ENCODE measurements at regions not wholly inside any gene's neighbourhood (a gene's known extent, or its start where the extent isn't known, plus 50 kb on each side); places are given as distances from the start of the nearest gene placed in this dataset.
"Not testable (repeated sequence)": the region's sequence is repeated elsewhere in the genome, so short reads cannot be mapped to it uniquely, and the experiment has no call there.

- intact Hi-C loops (cut with DNase I), result no loop called here
Measured at GRCh38 chr20:24418731-24419130, 50.7 kb upstream of the SYNDIG1 start.

DNA sequence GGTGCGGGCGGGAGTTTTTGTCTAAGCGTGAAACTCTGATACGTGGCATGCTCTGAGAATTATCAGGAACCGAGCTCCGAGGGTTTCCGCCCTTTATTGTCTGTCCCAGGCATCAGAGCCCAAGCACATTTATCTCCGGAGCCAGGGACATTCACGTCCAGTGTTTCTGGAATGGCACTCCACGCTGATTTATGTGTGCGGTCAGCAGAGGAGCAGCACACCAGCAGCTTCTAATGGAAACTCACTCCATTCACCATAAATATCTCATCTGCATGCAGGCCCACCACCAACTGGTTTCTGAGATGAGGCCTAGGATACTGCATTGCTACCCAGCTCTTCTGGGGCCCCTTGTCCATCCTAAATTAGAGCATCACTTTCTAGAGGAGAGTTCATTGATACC is 51.9 kb upstream of the SYNDIG1 start:
- intact Hi-C loops (cut with DNase I), result no loop called here
- DNase-seq (ENCODE audit: low spot score), result no peak

More at GRCh38 chr20:24418731-24419130, 50.7 kb upstream of the SYNDIG1 start:
- no peak for DNase-seq (ENCODE audit: low spot score)

GRCh38 chr20:24415444-24415843 is 54.0 kb upstream of the SYNDIG1 start:
- intact Hi-C loops (cut with DNase I); DNase-seq (ENCODE audit: low spot score): not testable (repeated sequence)

DNA sequence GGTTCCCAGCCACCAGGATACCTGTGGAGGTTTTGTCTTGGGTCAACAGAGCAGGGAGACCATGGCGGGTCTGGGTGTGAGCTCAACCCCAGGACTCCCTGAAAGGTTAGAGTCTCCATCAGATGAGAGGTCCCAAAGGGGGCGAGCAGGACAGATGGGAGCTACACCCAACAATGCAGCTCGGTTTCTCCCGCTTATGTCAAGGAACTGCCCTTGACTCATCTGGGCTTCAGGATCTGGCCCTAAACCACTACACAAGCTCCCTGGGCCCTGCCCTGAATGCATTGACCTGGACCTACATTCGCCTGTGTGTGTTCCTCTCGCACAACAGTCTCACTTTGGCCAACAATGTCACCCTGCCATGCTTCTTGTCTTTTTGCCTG is 57.6 kb upstream of the SYNDIG1 start:
- intact Hi-C loops (cut with DNase I), result no loop called here

GRCh38 chr20:24411003-24411833 is 58.2 kb upstream of the SYNDIG1 start:
- intact Hi-C loops (cut with DNase I), result no loop called here
- DNase-seq (ENCODE audit: low spot score), result no peak

More for the DNA sequence above, 57.6 kb upstream of the SYNDIG1 start:
- DNase-seq (ENCODE audit: low spot score), result no peak

- intact Hi-C loops (cut with DNase I), result no loop called here
- DNase-seq (ENCODE audit: low spot score), result no peak
Measured at GRCh38 chr20:24407151-24407550, 62.3 kb upstream of the SYNDIG1 start.

DNA sequence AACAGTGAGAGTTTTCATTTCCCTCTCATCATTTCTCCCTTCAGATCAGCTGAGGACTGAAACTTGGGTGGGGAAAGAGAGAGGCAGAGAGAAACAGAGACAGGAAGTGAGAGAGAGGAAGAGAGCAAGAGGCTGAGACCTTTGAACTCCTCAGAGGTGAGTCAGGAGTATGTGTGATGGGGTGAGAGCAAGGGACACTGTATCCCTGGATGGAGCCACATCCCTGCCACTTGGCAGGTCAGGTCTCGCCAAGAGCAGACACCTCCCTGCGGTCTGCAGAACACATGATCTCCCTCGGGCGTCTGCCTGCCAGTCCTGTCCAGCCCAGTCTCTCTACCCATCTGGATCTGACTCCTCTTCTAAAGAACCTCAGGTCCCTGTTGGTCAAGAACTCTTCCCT is 62.7 kb upstream of the SYNDIG1 start:
- intact Hi-C loops (cut with DNase I), result no loop called here
- DNase-seq (ENCODE audit: low spot score), result no peak

DNA sequence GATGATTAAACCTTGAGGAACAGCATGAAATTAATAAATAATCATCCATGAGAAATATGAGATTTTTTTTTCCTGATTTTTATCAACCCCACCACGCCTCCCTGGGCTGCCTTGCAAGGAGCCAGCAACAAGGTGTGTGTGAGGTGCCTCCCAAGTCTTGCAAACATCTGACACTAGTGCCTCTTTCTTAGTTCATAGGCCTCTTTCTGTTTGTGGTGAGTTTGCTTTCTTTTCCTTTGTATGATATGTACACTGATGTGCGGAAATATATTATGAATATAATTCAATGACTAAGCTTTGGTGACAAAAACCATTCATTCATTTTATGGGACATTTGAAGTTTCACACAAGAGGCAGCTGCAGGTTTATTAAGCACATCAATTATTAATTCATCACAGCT is 63.2 kb upstream of the SYNDIG1 start:
- intact Hi-C loops (cut with DNase I), result no loop called here
- DNase-seq (ENCODE audit: low spot score), result no peak

DNA sequence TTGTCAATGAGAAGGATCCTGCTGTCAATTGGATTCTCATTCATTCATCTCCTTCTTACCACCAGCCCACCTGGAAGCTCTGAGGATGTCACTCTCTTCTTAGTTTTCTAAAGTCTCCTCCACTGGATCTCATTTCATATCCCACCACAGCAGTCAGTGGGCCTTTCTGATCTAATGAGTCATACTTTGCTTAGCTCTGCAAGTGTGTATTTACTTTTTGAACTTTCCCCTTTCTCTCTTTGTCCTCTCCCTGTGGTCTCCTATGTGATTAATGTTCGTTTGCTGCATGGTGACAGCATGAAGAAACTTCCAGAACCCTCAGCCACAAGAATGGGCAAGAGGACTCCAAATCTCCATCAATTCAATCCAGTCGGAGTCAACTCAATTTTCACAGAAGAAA is 63.6 kb upstream of the SYNDIG1 start:
- intact Hi-C loops (cut with DNase I), result no loop called here
- no peak for DNase-seq (ENCODE audit: low spot score)

DNA sequence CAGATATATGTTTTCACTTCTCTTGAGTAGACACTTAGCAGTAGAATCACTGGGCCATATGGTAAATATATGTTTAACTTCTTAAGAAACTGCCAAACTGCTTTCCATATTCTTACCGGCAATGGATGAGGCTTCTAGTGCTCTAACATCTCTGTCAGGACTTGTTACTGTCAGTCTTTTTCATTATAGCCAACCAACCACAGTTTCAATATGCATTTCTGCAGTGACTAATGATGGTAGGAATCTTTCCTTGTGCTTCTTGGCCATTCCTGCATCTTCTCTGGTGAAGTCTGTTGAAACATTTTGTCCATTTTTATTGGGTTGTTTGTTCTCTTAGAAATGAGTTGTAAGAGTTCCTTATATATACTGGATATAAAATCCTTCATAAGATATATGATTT is 66.0 kb upstream of the SYNDIG1 start:
- DNase-seq (ENCODE audit: low spot score), result no peak
- intact Hi-C loops (cut with DNase I), result no loop called here

DNA sequence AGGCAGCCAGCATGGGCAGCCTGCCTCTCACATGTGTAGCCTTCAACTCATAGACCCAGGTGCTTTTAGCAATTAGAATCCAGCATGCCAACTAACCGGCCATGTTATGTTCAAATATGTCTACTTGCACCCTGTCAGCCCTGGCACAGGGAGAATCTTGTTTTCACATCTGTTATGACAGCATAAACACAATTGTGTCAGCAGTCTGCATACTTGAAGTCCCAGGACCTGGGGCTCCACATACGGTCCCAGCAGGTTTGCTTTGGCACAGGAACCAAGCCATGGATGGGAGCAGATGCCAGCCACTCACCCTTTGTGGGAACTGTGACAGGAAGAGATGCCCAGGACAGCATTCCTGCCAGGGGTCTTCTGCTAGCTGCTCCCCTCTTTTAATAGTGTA is 67.2 kb upstream of the SYNDIG1 start:
- intact Hi-C loops (cut with DNase I), result no loop called here
- no peak for DNase-seq (ENCODE audit: low spot score)

DNA sequence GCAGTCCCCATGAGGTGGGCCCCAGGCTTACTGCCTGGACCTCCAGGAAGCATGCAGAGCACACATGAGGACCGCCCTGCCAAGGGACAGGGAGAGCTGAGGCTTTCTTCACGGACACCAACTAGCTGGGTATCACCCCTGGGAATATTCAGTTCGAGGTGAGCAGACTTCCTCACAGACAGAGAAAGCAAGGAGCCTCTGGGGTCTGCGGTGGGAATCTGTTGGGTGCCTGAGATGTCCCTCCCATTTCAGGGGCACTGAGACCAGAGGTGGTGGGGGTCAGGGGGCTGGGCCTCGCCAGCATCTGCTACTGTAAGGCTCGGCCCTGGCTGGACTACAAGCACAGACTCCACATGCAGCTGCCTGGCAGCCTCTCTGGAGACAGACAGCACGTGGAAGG is 74.3 kb upstream of the SYNDIG1 start:
- intact Hi-C loops (cut with DNase I), result loop anchor here in 1 of 2 donors (10.0 kb wide), 1 partner anchor 1610 kb away; no protein-coding TSS in a partner anchor
- DNase-seq (ENCODE audit: low spot score), result no peak

GRCh38 chr20:24393903-24394302 is 75.5 kb upstream of the SYNDIG1 start:
- intact Hi-C loops (cut with DNase I), result loop anchor here in 1 of 2 donors (10.0 kb wide), 1 partner anchor 1609 kb away; no protein-coding TSS in a partner anchor
- DNase-seq (ENCODE audit: low spot score), result no peak

DNA sequence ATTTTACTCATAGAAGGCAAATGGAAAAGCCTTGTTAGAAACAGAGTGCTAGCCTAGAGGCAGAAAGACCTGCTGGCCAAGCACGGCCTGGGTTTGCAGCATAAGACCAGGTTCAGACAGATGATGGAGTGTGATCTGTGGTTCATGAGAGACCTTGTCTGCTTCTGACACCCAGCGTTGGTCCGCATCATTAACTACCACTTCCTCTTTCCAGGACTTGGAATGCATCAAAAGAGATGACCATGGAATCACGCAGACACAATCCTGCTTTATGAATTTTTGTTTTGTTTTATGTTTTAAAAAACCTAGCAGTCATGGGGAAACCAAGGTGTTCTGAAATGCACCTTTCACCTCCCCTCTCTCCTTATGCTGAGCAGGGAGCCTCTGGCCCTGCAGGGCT is 76.8 kb upstream of the SYNDIG1 start:
- DNase-seq (ENCODE audit: low spot score), result no peak
- intact Hi-C loops (cut with DNase I), result loop anchor here in 1 of 2 donors (10.0 kb wide), 1 partner anchor 1608 kb away; no protein-coding TSS in a partner anchor

DNA sequence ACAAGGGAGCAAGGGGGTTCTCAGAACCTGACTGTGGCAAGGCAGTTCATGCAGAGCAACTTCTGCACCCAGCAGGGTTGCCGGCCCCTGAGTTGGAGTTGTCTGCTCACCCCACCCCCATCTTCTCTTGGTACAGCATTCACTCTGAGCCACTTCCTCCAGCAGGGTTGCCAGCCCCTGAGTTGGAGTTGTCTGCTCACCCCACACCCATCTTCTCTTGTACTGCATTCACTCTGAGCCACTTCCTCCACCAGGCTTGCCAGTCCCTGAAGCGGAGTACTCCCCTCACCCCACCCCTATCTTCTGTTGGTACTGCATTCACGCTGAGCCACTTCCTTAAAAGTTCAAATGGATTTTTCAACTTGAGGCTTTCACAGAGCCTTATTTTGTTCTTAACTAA is 79.7 kb upstream of the SYNDIG1 start:
- DNase-seq (ENCODE audit: low spot score), result no peak
- intact Hi-C loops (cut with DNase I), result loop anchor here in 1 of 2 donors (10.0 kb wide), 1 partner anchor 1605 kb away; no protein-coding TSS in a partner anchor

GRCh38 chr20:24388828-24389380 is 80.5 kb upstream of the SYNDIG1 start:
- intact Hi-C loops (cut with DNase I), result no loop called here
- DNase-seq (ENCODE audit: low spot score), result no peak

GRCh38 chr20:24385547-24385946 is 83.9 kb upstream of the SYNDIG1 start:
- intact Hi-C loops (cut with DNase I), result no loop called here
- DNase-seq (ENCODE audit: low spot score), result no peak

- intact Hi-C loops (cut with DNase I), result no loop called here
Measured at GRCh38 chr20:24384865-24385264, 84.6 kb upstream of the SYNDIG1 start.

GRCh38 chr20:24382743-24383142 is 86.7 kb upstream of the SYNDIG1 start:
- intact Hi-C loops (cut with DNase I), result no loop called here
- DNase-seq (ENCODE audit: low spot score), result no peak

More at GRCh38 chr20:24384865-24385264, 84.6 kb upstream of the SYNDIG1 start:
- no peak for DNase-seq (ENCODE audit: low spot score)

GRCh38 chr20:24382331-24382730 is 87.1 kb upstream of the SYNDIG1 start:
- peak; percentile 89 for DNase-seq (ENCODE audit: low spot score)
- intact Hi-C loops (cut with DNase I), result no loop called here

GRCh38 chr20:24381886-24382285 is 87.5 kb upstream of the SYNDIG1 start:
- no peak for DNase-seq (ENCODE audit: low spot score)
- intact Hi-C loops (cut with DNase I), result no loop called here
